GM18868 (cell line): ENCODE measurements at regions not wholly inside any gene's neighbourhood (a gene's known extent, or its start where the extent isn't known, plus 50 kb on each side); places are given as distances from the start of the nearest gene placed in this dataset.

ENCODE experiments used
- ATAC-seq: cut with Tn5 transposase; IDR thresholded peaks from one replicate; pipeline ENCODE4 v1.9.1; 2021; ENCODE audit warnings: mild to moderate bottlenecking, moderate library complexity; ENCODE audit not compliant: unreplicated experiment

DNA sequence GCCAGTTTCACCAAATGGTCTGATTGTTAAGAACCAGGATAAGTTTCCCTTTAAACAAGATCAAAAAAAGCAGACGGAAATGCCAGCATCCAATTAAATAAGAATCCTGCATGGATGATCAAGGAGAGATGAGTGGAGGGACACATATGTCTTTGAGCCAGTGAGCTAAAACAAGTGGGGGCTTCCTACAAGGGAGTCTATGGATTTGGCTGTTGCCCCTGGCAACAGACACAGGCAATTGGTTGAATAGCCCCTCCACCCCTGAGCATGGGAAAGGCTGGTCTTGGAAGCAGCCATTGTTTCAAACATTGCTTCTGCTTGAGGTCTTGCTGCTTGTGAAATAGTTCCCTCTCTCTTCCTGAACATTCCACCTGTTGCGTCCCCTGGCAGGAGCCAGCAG is 374.7 kb upstream of the ERCC4 start:
- ATAC-seq = no peak

GRCh38 chr16:13550254-13550653 is 369.7 kb upstream of the ERCC4 start:
- ATAC-seq = no peak

DNA sequence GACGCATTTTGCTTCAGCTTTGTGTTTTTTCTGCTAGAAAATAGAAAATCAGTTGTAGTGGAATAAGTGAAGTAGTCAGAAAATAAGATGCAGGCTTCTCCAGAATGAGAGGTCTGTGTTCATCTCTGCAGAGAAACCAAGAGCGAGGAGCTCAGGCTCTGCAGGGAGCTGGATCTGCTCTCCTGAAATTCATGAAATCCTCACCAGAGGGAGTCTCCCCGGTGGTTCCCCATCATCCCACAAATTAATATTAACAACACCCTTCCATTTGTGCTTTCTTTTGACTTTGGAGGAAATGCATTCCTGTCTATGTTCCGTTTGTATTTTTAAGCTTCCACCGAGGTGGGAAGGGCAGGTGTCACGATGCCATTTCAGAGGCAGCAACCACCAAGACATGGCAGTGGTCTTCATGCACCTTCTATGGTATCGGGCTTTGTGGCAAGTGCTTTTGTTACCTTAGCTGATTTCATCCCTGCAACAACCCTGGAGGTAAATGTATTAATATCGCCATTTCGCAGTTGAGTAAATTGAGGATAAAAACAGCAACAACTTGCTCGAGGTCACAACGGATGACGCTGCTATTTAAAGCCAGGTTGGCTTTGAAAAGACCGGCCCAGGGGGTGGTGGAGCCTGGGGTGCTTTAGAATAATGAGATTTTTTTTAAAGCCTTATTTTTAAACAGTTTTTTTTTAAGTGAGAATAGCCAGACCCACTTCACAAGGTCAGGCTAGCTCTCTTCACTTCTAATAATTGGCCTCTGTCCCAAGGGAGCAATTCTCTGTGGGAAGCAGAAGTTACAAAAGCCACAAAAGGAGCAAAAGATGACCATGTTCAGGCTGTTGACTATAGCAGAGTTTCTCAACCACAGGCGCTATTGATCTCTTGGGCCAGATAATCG is 367.6 kb upstream of the ERCC4 start:
- ATAC-seq = no peak

DNA sequence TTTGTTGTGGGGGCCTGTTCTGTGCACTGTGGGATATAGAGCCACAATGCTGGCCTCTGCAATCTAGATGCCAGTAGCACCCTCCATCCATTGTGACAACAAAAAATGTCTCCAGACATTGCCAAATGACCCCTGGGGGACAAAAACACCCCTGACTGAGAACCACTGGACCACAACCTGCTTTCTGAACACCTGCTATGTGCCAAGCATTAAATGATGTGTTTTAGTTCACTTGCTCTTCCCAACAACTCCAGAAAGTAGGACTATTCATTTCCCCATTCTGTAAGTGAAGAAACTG is 367.0 kb upstream of the ERCC4 start:
- no peak for ATAC-seq

DNA sequence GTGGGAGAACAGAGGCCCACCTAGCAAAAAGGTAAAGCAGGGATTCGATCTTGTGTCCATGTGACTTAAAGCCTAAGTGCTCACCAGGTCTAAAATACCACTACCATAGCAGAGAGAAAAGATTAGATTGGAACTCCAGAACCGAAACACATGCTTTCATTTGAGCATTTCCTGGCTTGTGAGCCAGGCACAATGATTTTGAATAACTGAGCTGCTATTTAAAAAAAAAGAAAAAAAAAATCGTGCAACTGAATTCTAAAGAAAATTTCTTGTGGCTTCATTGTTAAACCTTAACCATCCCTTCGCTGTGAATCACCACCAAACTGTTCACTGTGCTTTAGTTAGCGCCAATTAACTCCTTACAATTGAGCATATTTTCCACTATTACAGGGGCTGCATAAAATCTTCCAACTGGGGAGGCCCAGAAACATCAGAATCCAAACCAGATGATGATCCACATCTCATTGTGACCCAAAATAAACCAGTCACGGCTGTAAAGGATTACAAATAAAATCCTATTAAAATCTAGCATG is 366.4 kb upstream of the ERCC4 start:
- ATAC-seq = no peak

GRCh38 chr16:13554005-13554404 is 365.9 kb upstream of the ERCC4 start:
- no peak for ATAC-seq

DNA sequence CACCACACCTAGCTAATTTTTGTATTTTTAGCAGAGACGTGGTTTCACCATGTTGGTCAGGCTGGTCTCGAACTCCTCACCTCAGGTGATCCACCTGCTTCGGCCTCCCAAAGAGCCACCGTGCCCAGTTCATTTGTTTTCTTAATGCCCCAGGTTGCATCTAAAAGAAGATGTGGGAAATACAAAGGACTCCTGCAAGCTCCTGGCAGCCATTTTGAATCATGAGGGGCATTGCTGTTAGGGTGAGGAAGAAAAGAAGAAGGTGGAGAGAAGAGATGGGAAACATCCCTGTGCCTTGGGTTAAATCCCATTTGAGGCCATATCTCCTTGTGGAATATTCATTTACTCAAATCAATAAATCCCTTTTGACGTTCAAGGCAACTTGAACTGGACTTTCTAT is 365.3 kb upstream of the ERCC4 start:
- ATAC-seq = no peak

- no peak for ATAC-seq
Observed at GRCh38 chr16:13557418-13557817, 362.5 kb upstream of the ERCC4 start.

DNA sequence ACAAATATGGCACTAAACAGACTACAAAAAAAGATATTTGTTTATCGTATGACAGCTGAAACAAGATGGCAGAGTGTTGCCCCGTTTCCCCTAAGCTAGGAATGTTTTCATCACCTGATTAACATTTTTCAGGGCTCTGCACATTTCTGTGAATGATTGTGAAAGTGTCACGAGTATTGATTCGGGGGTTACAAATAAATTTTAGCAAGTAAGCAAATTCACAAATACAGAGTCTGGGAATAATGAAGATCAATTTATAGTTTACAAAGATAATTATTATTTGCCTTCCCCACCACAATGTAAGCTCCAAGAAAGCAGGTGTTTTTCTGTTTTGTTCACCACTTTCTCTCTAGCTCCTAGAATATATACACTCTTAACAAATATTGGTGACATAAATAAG is 361.2 kb upstream of the ERCC4 start:
- ATAC-seq = no peak

GRCh38 chr16:13559624-13560023 is 360.3 kb upstream of the ERCC4 start:
- ATAC-seq = no peak

GRCh38 chr16:13560151-13560550 is 359.8 kb upstream of the ERCC4 start:
- no peak for ATAC-seq

- no peak for ATAC-seq
Observed at GRCh38 chr16:13561291-13562070, 358.5 kb upstream of the ERCC4 start.

DNA sequence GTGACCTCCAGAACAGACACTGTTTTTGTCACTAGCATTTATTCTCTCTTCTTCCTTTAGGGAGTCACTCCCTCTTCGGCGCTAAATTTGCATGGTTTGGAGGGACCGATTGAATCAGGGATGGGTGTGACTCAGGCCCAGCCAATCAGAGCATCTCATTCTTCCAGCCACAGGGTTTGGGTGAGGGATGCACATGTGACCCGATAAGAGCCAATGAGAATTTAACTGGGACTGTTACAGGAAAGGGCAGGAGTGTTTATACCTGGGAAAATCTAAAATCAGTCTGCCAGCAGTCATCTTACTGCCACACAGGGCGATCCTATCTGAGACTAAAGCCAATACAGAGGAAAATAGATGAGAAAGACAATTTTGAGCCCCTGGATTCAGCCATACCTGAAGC is 351.2 kb upstream of the ERCC4 start:
- no peak for ATAC-seq

DNA sequence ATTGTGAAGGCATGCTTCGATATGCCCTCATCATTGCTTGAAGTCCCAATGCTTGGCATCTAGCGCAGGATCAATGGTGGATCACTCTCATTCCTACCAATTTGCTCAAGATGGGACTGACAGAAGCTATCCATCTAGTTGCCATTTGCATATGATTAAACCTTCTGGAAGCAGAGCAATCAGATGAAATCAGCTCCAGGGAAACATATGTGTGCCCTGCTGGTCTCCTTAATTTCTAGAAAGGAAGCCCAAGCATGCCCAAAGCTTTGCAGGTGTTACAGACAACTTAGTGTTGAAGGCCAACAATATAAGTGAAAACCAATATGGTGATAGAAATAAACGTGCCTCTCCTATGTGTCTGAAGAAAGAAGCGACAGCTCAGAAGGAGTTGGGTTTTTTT is 350.0 kb upstream of the ERCC4 start:
- no peak for ATAC-seq

- ATAC-seq = no peak
Observed at GRCh38 chr16:13571036-13571435, 348.9 kb upstream of the ERCC4 start.

- ATAC-seq = no peak
Observed at GRCh38 chr16:13573903-13574302, 346.1 kb upstream of the ERCC4 start.

DNA sequence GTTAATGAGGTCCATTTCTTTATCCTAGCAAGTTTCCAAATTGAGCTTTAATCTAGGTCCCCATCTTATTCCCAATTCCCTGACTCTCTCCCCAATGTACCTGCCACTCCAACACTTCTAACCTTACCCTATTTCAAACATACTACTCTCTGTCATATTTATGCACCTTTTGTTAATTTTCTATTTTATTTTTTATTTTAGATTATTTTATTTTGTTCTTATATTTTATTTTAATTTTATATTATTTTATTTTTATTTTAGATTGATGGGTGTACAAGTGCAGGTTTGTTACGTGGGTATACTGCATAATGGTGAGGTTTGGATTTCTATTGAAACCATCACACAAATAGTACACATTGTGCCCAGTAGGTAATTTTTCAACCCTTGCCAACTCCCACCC is 333.9 kb upstream of the ERCC4 start:
- ATAC-seq = no peak

- no peak for ATAC-seq
Observed at GRCh38 chr16:13587181-13587580, 332.8 kb upstream of the ERCC4 start.

GRCh38 chr16:13594823-13595222 is 325.1 kb upstream of the ERCC4 start:
- no peak for ATAC-seq

DNA sequence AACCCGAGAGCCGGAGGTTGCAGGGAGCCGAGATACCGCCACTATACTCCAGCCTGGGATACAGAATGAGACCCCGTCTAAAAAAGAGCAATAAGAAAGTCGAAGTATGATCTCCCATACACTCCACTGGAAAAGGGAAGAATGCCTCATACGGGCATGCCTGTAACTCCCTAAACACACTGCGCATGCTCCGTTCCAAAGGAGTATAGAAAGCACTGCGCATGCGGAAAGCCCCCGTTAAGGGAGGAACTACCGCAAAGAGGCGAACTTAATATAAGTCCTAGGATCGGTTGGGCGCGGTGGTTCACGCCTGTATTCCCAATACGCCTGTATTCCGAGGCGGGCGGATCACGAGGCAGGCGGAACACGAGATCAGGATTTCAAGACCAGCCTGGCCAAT is 313.1 kb upstream of the ERCC4 start:
- no peak for ATAC-seq

- ATAC-seq = no peak
Observed at GRCh38 chr16:13607289-13607688, 312.7 kb upstream of the ERCC4 start.

DNA sequence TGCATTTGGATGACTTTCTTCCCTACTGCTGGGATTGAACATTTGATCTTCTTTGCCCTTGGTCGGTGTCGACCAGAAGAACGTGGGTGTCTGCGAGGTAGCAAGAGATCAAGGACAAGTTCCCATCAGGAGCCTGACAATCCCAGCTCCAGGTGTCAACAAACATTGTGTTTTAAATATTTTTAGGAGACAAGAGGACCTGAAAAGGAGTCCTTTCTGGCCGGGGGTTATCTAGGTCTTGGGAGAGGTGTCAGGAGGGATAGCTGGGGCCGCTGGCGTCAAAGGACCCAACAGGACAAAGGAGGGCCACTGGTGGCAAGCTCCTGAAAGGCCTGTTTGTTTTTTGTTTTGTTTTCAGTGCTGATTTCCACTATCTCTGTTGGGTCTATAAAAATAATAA is 308.4 kb upstream of the ERCC4 start:
- ATAC-seq = no peak
